ENCODE measurements at regions not wholly inside any gene's neighbourhood (a gene's known extent, or its start where the extent isn't known, plus 50 kb on each side); places are given as distances from the start of the nearest gene placed in this dataset.

- TF ChIP-seq TAF1 (IDR thresholded peaks at IDR 0.05; ENCODE audit: control insufficient read depth, extremely low read depth, insufficient read depth, low read length, severe bottlenecking) (no peak), BHLHE40 (IDR thresholded peaks at IDR 0.05; ENCODE audit: low read length) (no peak), AFF4 (CRISPR knock-in tag; IDR thresholded peaks at IDR 0.05) (no peak), CTCF (IDR thresholded peaks at IDR 0.05 in 2 of 3, conservative IDR thresholded peaks at IDR 0.05 in 1 of 3; ENCODE audit: insufficient read depth in 2 of 3, low read depth in 1 of 3, low read length in 3 of 3) (no peak), HMG20B (CRISPR knock-in tag; IDR thresholded peaks at IDR 0.05) (no peak), POLR2AphosphoS5 (IDR thresholded peaks at IDR 0.05; ENCODE audit: control insufficient read depth, insufficient read depth, low read depth, low read length) (no peak), HDAC6 (IDR thresholded peaks at IDR 0.05; ENCODE audit: low read depth, low read length) (no peak), CBX1 (IDR thresholded peaks at IDR 0.05; ENCODE audit: low read depth) (no peak), OTX1 (CRISPR knock-in tag; IDR thresholded peaks at IDR 0.05) (no peak)
Measured at GRCh38 chr5:101455851-101456250, 552.8 kb upstream of the ST8SIA4 start.

Measured in K562 (cell line).